Fibroblast of mammary gland (primary cell): ENCODE measurements at regions not wholly inside any gene's neighbourhood (a gene's known extent, or its start where the extent isn't known, plus 50 kb on each side); places are given as distances from the start of the nearest gene placed in this dataset.

Source experiments
- DNase-seq: peaks from one replicate; pipeline ENCODE4 v3.0.0-alpha.2; 2010; ENCODE audit warnings: low read depth
- H3K4me3 ChIP-seq: 2 replicates; pipeline ENCODE4 v1.5.1; 2011; ENCODE audit warnings: low read depth, mild to moderate bottlenecking, low read length, moderate library complexity; ENCODE audit not compliant: control insufficient read depth
- TF ChIP-seq, protein P1 (sequence below): conservative IDR thresholded peaks from 2 replicates; pipeline ENCODE4 v1.5.1; 2011; ENCODE audit warnings: low read depth, low read length, inconsistent platforms; ENCODE audit not compliant: control insufficient read depth, insufficient read depth

DNA sequence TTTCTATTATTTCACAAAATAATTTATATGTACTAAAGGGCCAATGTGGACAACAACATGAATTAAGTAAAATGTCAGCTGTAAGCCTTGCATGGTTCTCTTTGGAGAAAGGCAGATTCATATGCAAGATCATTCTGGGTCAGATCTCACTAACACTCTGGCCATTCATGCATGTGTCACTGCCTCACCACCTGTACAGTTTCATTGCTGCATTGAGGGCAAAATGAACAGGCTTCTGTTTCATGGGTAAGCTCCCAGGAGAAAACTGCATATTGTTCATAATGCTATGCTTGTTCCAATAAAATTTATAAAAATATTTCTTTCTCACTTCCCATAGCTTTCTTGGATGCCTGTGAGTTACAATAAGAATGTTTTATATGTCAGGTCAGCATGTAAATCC, 275.2 kb downstream of the ZNF248 start:
- no peak overlapping the region for H3K4me3 ChIP-seq
- TF ChIP-seq, protein P1, sequence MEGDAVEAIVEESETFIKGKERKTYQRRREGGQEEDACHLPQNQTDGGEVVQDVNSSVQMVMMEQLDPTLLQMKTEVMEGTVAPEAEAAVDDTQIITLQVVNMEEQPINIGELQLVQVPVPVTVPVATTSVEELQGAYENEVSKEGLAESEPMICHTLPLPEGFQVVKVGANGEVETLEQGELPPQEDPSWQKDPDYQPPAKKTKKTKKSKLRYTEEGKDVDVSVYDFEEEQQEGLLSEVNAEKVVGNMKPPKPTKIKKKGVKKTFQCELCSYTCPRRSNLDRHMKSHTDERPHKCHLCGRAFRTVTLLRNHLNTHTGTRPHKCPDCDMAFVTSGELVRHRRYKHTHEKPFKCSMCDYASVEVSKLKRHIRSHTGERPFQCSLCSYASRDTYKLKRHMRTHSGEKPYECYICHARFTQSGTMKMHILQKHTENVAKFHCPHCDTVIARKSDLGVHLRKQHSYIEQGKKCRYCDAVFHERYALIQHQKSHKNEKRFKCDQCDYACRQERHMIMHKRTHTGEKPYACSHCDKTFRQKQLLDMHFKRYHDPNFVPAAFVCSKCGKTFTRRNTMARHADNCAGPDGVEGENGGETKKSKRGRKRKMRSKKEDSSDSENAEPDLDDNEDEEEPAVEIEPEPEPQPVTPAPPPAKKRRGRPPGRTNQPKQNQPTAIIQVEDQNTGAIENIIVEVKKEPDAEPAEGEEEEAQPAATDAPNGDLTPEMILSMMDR = no peak
- no peak for DNase-seq

DNA sequence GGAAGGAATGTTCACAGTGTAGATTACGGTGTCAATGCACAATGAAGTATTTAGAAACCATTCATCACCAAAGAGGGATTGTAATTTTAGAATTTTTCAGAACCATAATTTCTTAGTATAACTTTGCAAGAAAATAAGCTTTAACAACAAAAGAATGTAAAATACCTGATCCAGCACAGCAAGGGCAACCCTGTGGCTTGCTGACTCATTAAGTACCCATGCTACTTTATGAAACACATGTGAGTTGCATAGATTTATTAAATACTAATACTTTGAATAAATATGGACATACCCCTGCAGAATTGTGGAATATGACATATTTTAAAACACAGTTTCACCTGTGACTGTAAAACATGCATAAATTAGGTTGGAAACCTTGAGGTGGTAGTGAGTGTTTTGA, 281.3 kb downstream of the ZNF248 start:
- TF ChIP-seq, protein P1 = no peak
- no peak for DNase-seq

GRCh38 chr10:37572206-37572605, 285.2 kb downstream of the ZNF248 start:
- DNase-seq = no peak
- H3K4me3 ChIP-seq = no peak overlapping the region
- TF ChIP-seq, protein P1 = no peak

More for the DNA sequence above, 281.3 kb downstream of the ZNF248 start:
- no peak overlapping the region for H3K4me3 ChIP-seq

- TF ChIP-seq, protein P1 = no peak
- no peak overlapping the region for H3K4me3 ChIP-seq
- no peak for DNase-seq
These were observed 291.1 kb downstream of the ZNF248 start for GRCh38 chr10:37566332-37566731.

DNA sequence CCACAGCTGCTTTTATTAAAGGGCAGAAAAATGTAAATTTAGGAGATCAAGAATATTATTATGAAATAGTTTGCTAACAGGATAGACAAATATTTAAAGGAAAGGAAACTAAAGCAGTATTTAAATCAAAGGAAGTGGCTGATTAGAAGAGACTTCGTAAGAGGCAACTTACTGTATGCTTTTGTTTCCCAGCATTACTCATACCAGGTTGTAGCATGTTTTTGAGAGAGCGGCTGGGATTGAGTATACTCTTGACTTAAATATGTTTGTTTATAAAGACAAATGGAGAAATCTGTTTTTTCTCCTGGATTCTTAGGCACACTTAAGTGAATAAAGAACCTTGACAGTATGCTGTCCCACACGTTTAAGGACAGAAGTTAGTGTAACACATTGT, 293.7 kb downstream of the ZNF248 start:
- no peak overlapping the region for H3K4me3 ChIP-seq
- TF ChIP-seq, protein P1 = no peak
- DNase-seq = no peak

- TF ChIP-seq, protein P1 = no peak
These were observed 294.2 kb downstream of the ZNF248 start for GRCh38 chr10:37563107-37563714.

GRCh38 chr10:37552881-37553280, 304.5 kb downstream of the ZNF248 start:
- TF ChIP-seq, protein P1 = no peak
- DNase-seq = no peak
- H3K4me3 ChIP-seq = no peak overlapping the region

More at GRCh38 chr10:37563107-37563714, 294.2 kb downstream of the ZNF248 start:
- no peak overlapping the region for H3K4me3 ChIP-seq
- no peak for DNase-seq
